IMR-90 (cell line): ENCODE measurements at regions not wholly inside any gene's neighbourhood (a gene's known extent, or its start where the extent isn't known, plus 50 kb on each side); places are given as distances from the start of the nearest gene placed in this dataset.

Source experiments
- ATAC-seq: fragments of 200-7000 bp; cut with Tn5 transposase; 2 replicates; pipeline ENCODE4 v1.9.1; 2020; ENCODE audit warnings: low read depth, mild to moderate bottlenecking, moderate library complexity
- BruUV-seq: library from RNA; stranded (reverse); fragments of 400-500 nt; replicated peaks from 2 replicates; lab custom pipeline; 2021; lab: Mats Ljungman, UMichigan
- CTCF ChIA-PET: fragments of 300-600 bp; formaldehyde crosslinking; extraction: SDS; loops from one replicate; lab custom pipeline; 2021; ENCODE audit warnings: antibody characterized with exemption; lab: Yijun Ruan, JAX
- POLR2A ChIA-PET: fragments of 300-600 bp; sonication (Branson Sonifier 250); formaldehyde crosslinking; loops from one replicate; lab custom pipeline; 2022; ENCODE audit warnings: antibody characterized with exemption; ENCODE audit not compliant: unreplicated experiment; lab: Charles Lee
- DNase-seq: peaks from one replicate; pipeline ENCODE4 v3.0.0; 2013
- H2AFZ ChIP-seq: replicated peaks from 2 replicates; pipeline ENCODE3; 2013; ENCODE audit warnings: low read length, mild to moderate bottlenecking; ENCODE audit not compliant: poor library complexity
- H2AK5ac ChIP-seq: 2 replicates; pipeline ENCODE4 v1.6.1; 2013; ENCODE audit warnings: low read depth, low read length, inconsistent platforms
- H2AK9ac ChIP-seq: replicated peaks from 2 replicates; pipeline ENCODE3; 2013; ENCODE audit warnings: mild to moderate bottlenecking, low read depth, low read length, moderate library complexity; ENCODE audit not compliant: poor library complexity
- H2BK120ac ChIP-seq: 2 replicates; pipeline ENCODE4 v1.6.1; 2013; ENCODE audit warnings: low read depth, low read length, inconsistent platforms
- H2BK15ac ChIP-seq: 3 replicates; pipeline ENCODE4 v1.6.1; 2013; ENCODE audit warnings: low read depth, low read length, inconsistent platforms
- H2BK20ac ChIP-seq: 2 replicates; pipeline ENCODE4 v1.6.1; 2013; ENCODE audit warnings: low read depth, mild to moderate bottlenecking, inconsistent platforms, low read length, moderate library complexity
- H2BK5ac ChIP-seq: 2 replicates; pipeline ENCODE4 v1.6.1; 2013; ENCODE audit warnings: mild to moderate bottlenecking, low read depth, low read length, inconsistent platforms; ENCODE audit not compliant: poor library complexity, severe bottlenecking
- H3K14ac ChIP-seq: replicated peaks from 2 replicates; pipeline ENCODE4 v1.6.1; 2013; ENCODE audit warnings: low read depth, low read length, inconsistent platforms
- H3K18ac ChIP-seq: 2 replicates; pipeline ENCODE4 v1.6.1; 2013; ENCODE audit warnings: low read depth, low read length, control low read depth
- H3K23ac ChIP-seq: 2 replicates; pipeline ENCODE4 v1.6.1; 2013; ENCODE audit warnings: low read depth, low read length, inconsistent platforms
- H3K27ac ChIP-seq: 2 replicates; pipeline ENCODE4 v1.5.1; 2013; ENCODE audit warnings: mild to moderate bottlenecking, control low read depth, low read length; ENCODE audit not compliant: insufficient read depth
- H3K27me3 ChIP-seq: 2 replicates; pipeline ENCODE4 v1.6.1; 2013; ENCODE audit warnings: low read length; ENCODE audit not compliant: control insufficient read depth, insufficient read depth
- H3K36me3 ChIP-seq: 2 replicates; pipeline ENCODE4 v1.6.1; 2013; ENCODE audit warnings: low read length, mixed read lengths; ENCODE audit not compliant: control insufficient read depth, insufficient read depth
- H3K4ac ChIP-seq: 2 replicates; pipeline ENCODE4 v1.6.1; 2013; ENCODE audit warnings: low read depth, low read length, inconsistent platforms
- H3K4me1 ChIP-seq: 2 replicates; pipeline ENCODE4 v1.6.1; 2013; ENCODE audit warnings: low read length, mixed read lengths; ENCODE audit not compliant: control insufficient read depth, insufficient read depth
- H3K4me2 ChIP-seq: 2 replicates; pipeline ENCODE4 v1.6.1; 2013; ENCODE audit warnings: low read depth, mild to moderate bottlenecking, control low read depth, low read length, moderate library complexity
- H3K4me3 ChIP-seq: 2 replicates; pipeline ENCODE4 v1.5.1; 2013; ENCODE audit warnings: low read depth, mild to moderate bottlenecking, control low read depth, low read length, moderate library complexity; ENCODE audit not compliant: insufficient read depth
- H3K56ac ChIP-seq: 2 replicates; pipeline ENCODE4 v1.6.1; 2013; ENCODE audit warnings: low read length, inconsistent platforms; ENCODE audit not compliant: insufficient read depth; ENCODE audit errors: extremely low read depth
- H3K79me1 ChIP-seq, 2 experiments: 2 replicates each; pipeline ENCODE4 v1.6.1; 2013; ENCODE audit warnings: low read length in 2 of 2, inconsistent platforms in 1 of 2, low read depth in 1 of 2
- H3K9ac ChIP-seq: 2 replicates; pipeline ENCODE4 v1.6.1; 2013; ENCODE audit warnings: low read depth, low read length, control low read depth
- H3K9me1 ChIP-seq: 2 replicates; pipeline ENCODE4 v1.6.1; 2013; ENCODE audit warnings: low read length, inconsistent platforms; ENCODE audit not compliant: insufficient read depth
- H3K9me3 ChIP-seq: 2 replicates; pipeline ENCODE4 v1.6.1; 2013; ENCODE audit warnings: low read length; ENCODE audit not compliant: control insufficient read depth, insufficient read depth
- H4K20me1 ChIP-seq: 2 replicates; pipeline ENCODE4 v1.6.1; 2013; ENCODE audit warnings: low read length, inconsistent platforms; ENCODE audit not compliant: insufficient read depth
- H4K5ac ChIP-seq: 2 replicates; pipeline ENCODE4 v1.6.1; 2013; ENCODE audit warnings: mild to moderate bottlenecking, low read depth, low read length, control low read depth
- H4K8ac ChIP-seq, 2 experiments: 2 replicates each; pipeline ENCODE4 v1.6.1; 2013; ENCODE audit warnings: low read depth in 2 of 2, low read length in 2 of 2, control low read depth in 1 of 2, inconsistent platforms in 1 of 2
- H4K91ac ChIP-seq: 2 replicates; pipeline ENCODE4 v1.6.1; 2013; ENCODE audit warnings: low read depth, low read length, inconsistent platforms; ENCODE audit not compliant: insufficient read depth
- CEBPB ChIP-seq: IDR thresholded peaks from 2 replicates; pipeline ENCODE4 v1.6.1; 2012; ENCODE audit warnings: low read depth, low read length, improper control_type of control experiment
- NFE2L2 ChIP-seq: fragments of 150-350 bp; IDR thresholded peaks from 2 replicates; pipeline ENCODE4 v1.6.1; 2016; ENCODE audit warnings: low read depth, mild to moderate bottlenecking, low read length
- WGBS, 2 experiments: methylation state at CpG; one replicate each; pipeline versions ENCODE4 v1.1.5 to v1.1.7; 2013; ENCODE audit warnings: missing lambda C conversion rate in 2 of 2; ENCODE audit not compliant: insufficient read length in 1 of 2; ENCODE audit errors: extremely low coverage in 2 of 2; 5-methylcytosine and 5-hydroxymethylcytosine counted together
- dilution Hi-C: fragments of 300-500 bp; cut with HindIII; formaldehyde crosslinking; loops from one replicate; pipeline ENCODE4 v1.14.3; 2018; ENCODE audit warnings: low sequenced_read_pairs; ENCODE audit not compliant: unreplicated experiment
- in situ Hi-C: fragments of 300-500 bp; cut with MboI; formaldehyde crosslinking; loops from 3 replicates; pipeline ENCODE4 v1.14.3; 2019; ENCODE audit warnings: low sequenced_read_pairs, inconsistent platforms, mixed read lengths
- intact Hi-C: fragments of 100-400 bp; cut with micrococcal nuclease; formaldehyde crosslinking; loops from 2 replicates; pipeline ENCODE4 v1.10.0; 2022

GRCh38 chr1:29712801-29713200, 476.5 kb downstream of the PTPRU start:
- no peaks in the 10 kb centered on the region for H4K20me1 ChIP-seq
- no peak overlapping the region for H3K27ac ChIP-seq
- H4K8ac ChIP-seq: no peak overlapping the region
- in situ Hi-C loops: no loop called here
- no peak for ATAC-seq
- intact Hi-C loops: no loop called here
- no peak overlapping the region for H3K4me3 ChIP-seq
- H2BK5ac ChIP-seq: no peak overlapping the region
- peak overlapping the region; percentile 68; the same call in 1 of the 2 replicates for H2AK5ac ChIP-seq
- peaks cover 22% of the 10 kb centered on the region for H3K4me1 ChIP-seq
- no peaks in the 10 kb centered on the region for H3K27me3 ChIP-seq
- H2BK20ac ChIP-seq: peak overlapping the region; percentile 13; the same call in 1 of the 2 replicates
- dilution Hi-C loops: no loop called here
- no peak for DNase-seq
- H3K9me1 ChIP-seq: peaks cover 11% of the 10 kb centered on the region
- peak overlapping the region; percentile 74; the same call in 1 of the 3 replicates for H2BK15ac ChIP-seq
- BruUV-seq: no TSS peak
- H2BK120ac ChIP-seq: peak overlapping the region; percentile 90; the same call in 1 of the 2 replicates
- H2AFZ ChIP-seq: no peak overlapping the region
- H3K14ac ChIP-seq: no peak overlapping the region
- no peak overlapping the region for H3K56ac ChIP-seq
- 0 out of 2 replicates have a peak overlapping the region, but pooled peaks have one; percentile 24 for H3K23ac ChIP-seq
- H3K9ac ChIP-seq: no peak overlapping the region
- POLR2A ChIA-PET: no interaction called here
- H3K18ac ChIP-seq: no peak overlapping the region
- TF ChIP-seq NFE2L2 (no peak), CEBPB (no peak)
- no peak overlapping the region for H2AK9ac ChIP-seq
- no peaks in the 10 kb centered on the region for H3K9me3 ChIP-seq
- no peak overlapping the region for H4K5ac ChIP-seq
- WGBS, 2 experiments: 75% methylated on average over 4 of the region's 7 CpGs; no CpG with 5 or more reads in 1 of the 2 experiments
- no peaks in the 10 kb centered on the region for H3K36me3 ChIP-seq
- no peaks in the 10 kb centered on the region for H3K79me1 ChIP-seq
- H3K4me2 ChIP-seq: no peak overlapping the region
- CTCF ChIA-PET: no interaction called here
- H3K4ac ChIP-seq: peak overlapping the region; percentile 51
- H4K91ac ChIP-seq: peak overlapping the region; percentile 18; the same call in 1 of the 2 replicates
